K562 (cell line): ENCODE measurements at regions not wholly inside any gene's neighbourhood (a gene's known extent, or its start where the extent isn't known, plus 50 kb on each side); places are given as distances from the start of the nearest gene placed in this dataset.

Experiments
- ATAC-seq: fragments of 200-7000 bp; cut with Tn5 transposase; 3 replicates; pipeline ENCODE4 v1.9.1; 2020; ENCODE audit warnings: moderate library complexity
- BruUV-seq: library from RNA; stranded (reverse); fragments of 400-500 nt; replicated peaks from 2 replicates; lab custom pipeline; 2021; lab: Mats Ljungman, UMichigan
- CTCF ChIA-PET: fragments of 300-600 bp; formaldehyde crosslinking; extraction: SDS; loops from one replicate; lab custom pipeline; 2021; ENCODE audit warnings: low intra/inter-chr PET ratio; lab: Yijun Ruan, JAX
- POLR2A ChIA-PET: fragments of 300-600, 350-650 bp; sonication (Branson Sonifier 250); formaldehyde crosslinking; extraction: SDS; loops from one replicate; lab custom pipeline; 2021; ENCODE audit warnings: antibody characterized with exemption, inconsistent platforms; lab: Yijun Ruan, JAX
- DNase-seq, 4 experiments: peaks; one replicate each; pipeline versions ENCODE4 v3.0.0 to v3.0.0-alpha.2; 2011 to 2018; ENCODE audit warnings: low spot score in 3 of 4, mixed read lengths in 3 of 4; ENCODE audit errors: extremely low read depth in 1 of 4
- FAIRE-seq: peaks from 2 replicates; lab custom pipeline; 2011; peaks lifted over from hg19 to GRCh38; lab: Jason Lieb, UNC
- H2AFZ ChIP-seq: 2 replicates; pipeline ENCODE4 v1.6.0; 2011; ENCODE audit warnings: low read depth, low read length, control low read depth, inconsistent platforms
- H3K27ac ChIP-seq: fragments of 200-600 bp; 3 replicates; pipeline ENCODE4 v1.8.0; 2011; ENCODE audit warnings: low read depth, mild to moderate bottlenecking, control low read depth, inconsistent platforms, low read length, moderate library complexity, mixed read lengths; ENCODE audit errors: extremely low read depth
- H3K27me3 ChIP-seq, 2 experiments: fragments of 300-600 bp in 1 of 2; 2 replicates in 1 of 2; 3 replicates in 1 of 2; pipeline versions ENCODE4 v1.6.0 to v1.8.0; 2011; ENCODE audit warnings: inconsistent platforms in 2 of 2, low read length in 2 of 2, mild to moderate bottlenecking in 1 of 2, mixed read lengths in 1 of 2, moderate library complexity in 1 of 2; ENCODE audit not compliant: control insufficient read depth in 2 of 2, insufficient read depth in 2 of 2
- H3K36me3 ChIP-seq: fragments of 300-600 bp; 3 replicates; pipeline ENCODE4 v1.8.0; 2011; ENCODE audit warnings: mild to moderate bottlenecking, low read length, inconsistent platforms; ENCODE audit not compliant: control insufficient read depth, insufficient read depth
- H3K4me1 ChIP-seq, 2 experiments: fragments of 200-600 bp in 1 of 2; replicated peaks in 1 of 2; 2 replicates in 1 of 2; 3 replicates in 1 of 2; pipeline versions ENCODE4 v1.5.1 to v1.8.0; 2011; ENCODE audit warnings: inconsistent platforms in 2 of 2, low read length in 2 of 2, mild to moderate bottlenecking in 1 of 2, mixed read lengths in 1 of 2, moderate library complexity in 1 of 2; ENCODE audit not compliant: control insufficient read depth in 2 of 2, insufficient read depth in 2 of 2
- H3K4me2 ChIP-seq: 2 replicates; pipeline ENCODE4 v1.6.1; 2011; ENCODE audit warnings: low read length, control low read depth, inconsistent platforms, mixed read lengths; ENCODE audit not compliant: insufficient read depth
- H3K4me3 ChIP-seq: fragments of 200-600 bp; sonication (generic), shearing (Covaris generic); 2 replicates; pipeline ENCODE4 v1.5.1; 2016; ENCODE audit warnings: control low read depth, inconsistent platforms
- H3K79me2 ChIP-seq: fragments of 200-600 bp; 3 replicates; pipeline ENCODE4 v1.8.0; 2011; ENCODE audit warnings: low read length, inconsistent platforms; ENCODE audit not compliant: control insufficient read depth, insufficient read depth
- H3K9ac ChIP-seq, 2 experiments: 2 replicates each; pipeline versions ENCODE4 v1.6.0 to v1.6.1; 2011; ENCODE audit warnings: low read depth in 2 of 2, low read length in 2 of 2, control low read depth in 1 of 2, inconsistent platforms in 1 of 2, mild to moderate bottlenecking in 1 of 2, mixed read lengths in 1 of 2; ENCODE audit not compliant: insufficient read depth in 1 of 2
- H3K9me1 ChIP-seq: one replicate; pipeline ENCODE4 v1.6.0; 2011; ENCODE audit warnings: inconsistent platforms, mild to moderate bottlenecking, low read length, moderate library complexity; ENCODE audit not compliant: control insufficient read depth, insufficient read depth
- H3K9me3 ChIP-seq: replicated peaks from 2 replicates; pipeline ENCODE4 v1.5.1; 2011; ENCODE audit warnings: low read depth, low read length, inconsistent platforms; ENCODE audit not compliant: control insufficient read depth, insufficient read depth
- H4K20me1 ChIP-seq: replicated peaks from 2 replicates; pipeline ENCODE4 v1.6.1; 2011; ENCODE audit warnings: low read length, inconsistent platforms, mixed read lengths; ENCODE audit not compliant: control insufficient read depth, insufficient read depth
- BMI1 ChIP-seq: fragments of 150-350 bp; IDR thresholded peaks from 2 replicates; pipeline ENCODE4 v1.6.1; 2014; ENCODE audit warnings: low read length
- DDX20 ChIP-seq: fragments of 450-650 bp; IDR thresholded peaks from 2 replicates; pipeline ENCODE4 v1.6.1; 2016; ENCODE audit warnings: missing genetic modification characterization, low read depth, mild to moderate bottlenecking, missing compliant biosample characterization, moderate library complexity
- MXI1 ChIP-seq: IDR thresholded peaks from 2 replicates; pipeline ENCODE4 v1.6.1; 2011; ENCODE audit warnings: low read depth, mild to moderate bottlenecking, improper control_type of control experiment, low read length
- RAD21 ChIP-seq, 2 experiments: fragments of 250-450 bp in 1 of 2; fragments of 450-650 bp in 1 of 2; sonication (Bioruptor Pico) in 1 of 2; formaldehyde crosslinking in 1 of 2; IDR thresholded peaks in 1 of 2; conservative IDR thresholded peaks in 1 of 2; 2 replicates each; pipeline versions ENCODE4 v1.4.0 to v1.8.0; 2020 to 2022; ENCODE audit warnings: mild to moderate bottlenecking in 2 of 2, moderate library complexity in 1 of 2
- TEAD2 ChIP-seq: fragments of 450-650 bp; IDR thresholded peaks from 2 replicates; pipeline ENCODE4 v1.6.1; 2016; ENCODE audit warnings: missing genetic modification characterization, control low read depth, missing compliant biosample characterization
- XRCC5 ChIP-seq: fragments of 200-400 bp; formaldehyde crosslinking; IDR thresholded peaks from 2 replicates; pipeline ENCODE4 v1.6.1; 2017; ENCODE audit warnings: low read depth, mild to moderate bottlenecking, low read length
- ZC3H4 ChIP-seq: sonication (generic); formaldehyde crosslinking; IDR thresholded peaks from 2 replicates; pipeline ENCODE4 v1.9.0; 2021; ENCODE audit warnings: missing genetic modification reagents, borderline replicate concordance
- ZNF224 ChIP-seq: sonication (generic); formaldehyde crosslinking; IDR thresholded peaks from 2 replicates; pipeline ENCODE4 v1.8.0; 2022; ENCODE audit warnings: mild to moderate bottlenecking, missing genetic modification reagents
- WGBS: fragments of 100-300 bp; shearing (Covaris generic); methylation state at CpG from one replicate; pipeline ENCODE4 v1.1.6; 2016; ENCODE audit warnings: low coverage, mixed read lengths; ENCODE audit not compliant: insufficient coverage; ENCODE audit errors: missing lambda C conversion rate; 5-methylcytosine and 5-hydroxymethylcytosine counted together
- in situ Hi-C: fragments of 300-500 bp; cut with MboI; formaldehyde crosslinking; loops from 4 replicates; pipeline ENCODE4 v1.15.0; 2018; ENCODE audit warnings: inconsistent platforms, mixed read lengths
- intact Hi-C: fragments of 100-400 bp; cut with micrococcal nuclease; formaldehyde crosslinking; loops from 2 replicates; pipeline ENCODE4 v1.14.2; 2022
- TF ChIP-seq, protein P1 (sequence below): fragments of 250-450 bp; sonication (Bioruptor Pico); IDR thresholded peaks from 2 replicates; pipeline ENCODE4 v1.5.0; 2021; ENCODE audit warnings: mild to moderate bottlenecking, moderate library complexity
- TF ChIP-seq, protein P2 (sequence below): fragments of 450-650 bp; IDR thresholded peaks from 2 replicates; pipeline ENCODE4 v1.6.1; 2016; ENCODE audit warnings: low read depth, mild to moderate bottlenecking, moderate library complexity
- TF ChIP-seq, protein P3 (sequence below): fragments of 450-650 bp; formaldehyde crosslinking; IDR thresholded peaks from 2 replicates; pipeline ENCODE4 v1.4.0; 2020; ENCODE audit warnings: mild to moderate bottlenecking, moderate library complexity
- TF ChIP-seq, protein P4 (sequence below), 3 experiments: IDR thresholded peaks in 2 of 3; conservative IDR thresholded peaks in 1 of 3; 2 replicates each; pipeline ENCODE4 v1.5.1; 2011 to 2012; ENCODE audit warnings: low read length in 3 of 3, mild to moderate bottlenecking in 3 of 3, control low read depth in 2 of 3, improper control_type of control experiment in 1 of 3, inconsistent platforms in 1 of 3, low read depth in 1 of 3, mixed read lengths in 1 of 3, moderate library complexity in 1 of 3; ENCODE audit not compliant: insufficient read depth in 2 of 3

DNA sequence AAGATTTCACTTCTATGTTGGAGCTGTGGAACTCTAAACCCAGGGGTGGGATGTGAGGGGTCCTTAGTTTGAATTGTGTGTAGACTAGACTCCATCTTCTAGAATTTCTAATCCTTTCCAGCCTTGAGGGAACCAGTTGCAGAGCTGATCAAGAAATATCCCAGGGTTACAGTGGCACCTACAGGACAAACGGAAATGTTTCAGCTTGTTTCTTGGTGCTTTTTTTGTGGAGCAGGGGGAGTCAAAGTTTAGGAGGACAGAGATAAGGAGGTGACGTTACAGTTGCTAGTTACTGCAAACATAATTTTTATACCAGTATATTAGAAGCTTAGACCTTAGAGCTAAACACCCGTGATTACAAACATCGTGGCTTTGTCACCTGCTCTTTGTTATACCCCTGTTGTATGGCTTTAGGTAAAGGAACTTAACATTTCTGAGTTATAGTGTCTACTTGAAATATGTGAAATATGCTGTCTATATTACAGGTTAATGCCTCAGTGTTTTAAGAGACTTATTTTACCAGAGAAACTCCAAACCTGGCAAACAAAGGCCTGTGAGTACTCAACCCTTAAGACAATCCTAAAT is 84.5 kb upstream of the DYNC1I1 start (continued):
- TF ChIP-seq, protein P1, sequence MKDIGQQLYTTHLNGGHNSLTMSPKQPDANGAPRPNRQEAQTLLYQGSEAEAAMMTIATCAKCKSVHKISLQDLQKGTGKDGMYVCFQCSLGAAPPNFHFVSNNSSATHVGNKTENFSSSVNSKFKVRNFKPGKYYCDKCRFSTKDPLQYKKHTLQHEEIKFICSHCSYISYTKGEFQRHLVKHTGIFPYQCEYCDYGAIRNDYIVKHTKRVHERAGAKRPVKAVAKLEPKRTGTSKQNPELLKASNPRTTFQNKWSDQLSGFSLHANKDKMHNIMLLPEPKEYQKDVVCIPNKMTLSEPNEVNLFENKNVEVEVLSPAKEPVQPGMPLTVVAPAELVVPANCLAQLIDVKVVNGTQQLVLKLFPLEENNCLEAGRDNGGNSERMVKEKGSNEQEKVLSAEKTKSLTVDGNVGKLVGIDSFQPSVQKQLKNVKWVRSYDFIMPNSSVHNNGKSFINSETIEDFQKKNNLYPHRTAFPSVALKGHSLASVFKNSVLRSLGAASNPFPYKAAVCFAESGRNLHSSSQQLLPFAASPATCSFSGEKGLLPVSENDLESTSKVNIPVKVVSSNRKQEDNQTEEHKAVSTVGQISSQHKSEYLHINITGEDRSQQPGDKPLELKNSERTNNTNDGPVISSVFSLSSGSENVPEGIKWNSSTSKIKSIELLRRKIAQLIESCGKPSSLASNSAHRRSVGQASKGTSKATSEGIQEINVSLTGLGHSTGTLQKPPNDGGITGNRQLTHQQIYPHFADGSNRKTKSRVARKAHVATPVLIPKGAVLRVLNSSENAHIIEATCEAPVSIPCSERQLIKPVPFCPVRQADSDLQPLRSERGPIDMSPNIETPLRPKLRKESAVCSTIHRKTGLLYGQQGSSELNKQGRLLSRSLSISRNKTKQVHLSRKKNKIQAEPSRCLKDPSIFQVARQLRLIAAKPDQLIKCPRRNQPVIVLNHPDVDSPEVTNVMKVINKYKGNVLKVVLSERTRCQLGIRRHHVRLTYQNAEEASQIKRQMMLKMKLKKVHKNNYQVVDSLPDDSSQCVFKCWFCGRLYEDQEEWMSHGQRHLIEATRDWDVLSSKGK (CRISPR knock-in tag), result no peak
- TF ChIP-seq, protein P2, sequence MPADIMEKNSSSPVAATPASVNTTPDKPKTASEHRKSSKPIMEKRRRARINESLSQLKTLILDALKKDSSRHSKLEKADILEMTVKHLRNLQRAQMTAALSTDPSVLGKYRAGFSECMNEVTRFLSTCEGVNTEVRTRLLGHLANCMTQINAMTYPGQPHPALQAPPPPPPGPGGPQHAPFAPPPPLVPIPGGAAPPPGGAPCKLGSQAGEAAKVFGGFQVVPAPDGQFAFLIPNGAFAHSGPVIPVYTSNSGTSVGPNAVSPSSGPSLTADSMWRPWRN, result no peak
- TF ChIP-seq DDX20 (no peak), MXI1 (no peak)

DNA sequence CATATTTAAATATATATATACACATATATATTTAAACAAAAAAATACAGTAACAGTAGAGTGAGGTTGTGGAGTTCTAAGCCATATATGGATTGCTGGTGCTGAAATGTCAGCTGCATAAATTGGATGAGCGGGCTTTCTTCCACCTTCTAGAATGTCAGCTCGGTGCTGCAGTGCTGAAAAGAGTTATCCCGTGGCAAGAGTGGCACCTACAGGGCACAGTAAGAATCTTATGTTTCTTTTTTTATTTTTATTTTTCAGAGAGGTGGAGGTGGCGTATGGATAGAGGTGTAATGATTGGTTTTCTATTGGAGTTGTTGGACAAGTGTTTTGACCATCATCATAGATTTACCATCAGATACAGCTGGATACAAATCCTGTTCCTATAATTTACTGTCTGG is 86.2 kb upstream of the DYNC1I1 start:
- in situ Hi-C loops (no loop called here), intact Hi-C loops (loop anchor here (2.0 kb wide), 1 partner anchor 159 kb away; no protein-coding TSS in a partner anchor)
- Histone ChIP-seq H3K4me3 (no peak overlapping the region), H3K9ac (no peak overlapping the region), H3K9me1 (no peaks in the 10 kb centered on the region), H3K79me2 (no peaks in the 10 kb centered on the region), H3K4me2 (no peak overlapping the region), H4K20me1 (no peaks in the 10 kb centered on the region), H3K27ac (no peak overlapping the region), H3K27me3 (no peaks in the 10 kb centered on the region), H3K9me3 (no peaks in the 10 kb centered on the region), H3K4me1 (no peaks in the 10 kb centered on the region), H3K36me3 (no peaks in the 10 kb centered on the region), H2AFZ (no peak overlapping the region)
- FAIRE-seq (no peak), DNase-seq (peak in 1 of 4 experiments; percentile 19), ATAC-seq (peak; percentile 33)
- no TSS peak for BruUV-seq
- 4% methylated on average over 4 of the region's 4 CpGs for WGBS
- ChIA-PET POLR2A (interaction anchor here (1.4 kb wide), 1 partner anchor 150 kb away, joined by 3 read pairs; no protein-coding TSS in a partner anchor), CTCF (interaction anchor here (0.5 to 4.5 kb wide), 6 partner anchors 9 to 252 kb away, joined by 3 to 39 read pairs (median 6); no protein-coding TSS in a partner anchor)
- no peak for TF ChIP-seq ZC3H4
- TF ChIP-seq BMI1, result no peak
- no peak for TF ChIP-seq ZNF224 (CRISPR knock-in tag)
- TF ChIP-seq XRCC5, result no peak
- TF ChIP-seq RAD21 (CRISPR knock-in tag; conservative IDR thresholded peaks at IDR 0.05 in 1 of 2, IDR thresholded peaks at IDR 0.05 in 1 of 2), result peak; percentile 61 to 72
- TF ChIP-seq, protein P3, sequence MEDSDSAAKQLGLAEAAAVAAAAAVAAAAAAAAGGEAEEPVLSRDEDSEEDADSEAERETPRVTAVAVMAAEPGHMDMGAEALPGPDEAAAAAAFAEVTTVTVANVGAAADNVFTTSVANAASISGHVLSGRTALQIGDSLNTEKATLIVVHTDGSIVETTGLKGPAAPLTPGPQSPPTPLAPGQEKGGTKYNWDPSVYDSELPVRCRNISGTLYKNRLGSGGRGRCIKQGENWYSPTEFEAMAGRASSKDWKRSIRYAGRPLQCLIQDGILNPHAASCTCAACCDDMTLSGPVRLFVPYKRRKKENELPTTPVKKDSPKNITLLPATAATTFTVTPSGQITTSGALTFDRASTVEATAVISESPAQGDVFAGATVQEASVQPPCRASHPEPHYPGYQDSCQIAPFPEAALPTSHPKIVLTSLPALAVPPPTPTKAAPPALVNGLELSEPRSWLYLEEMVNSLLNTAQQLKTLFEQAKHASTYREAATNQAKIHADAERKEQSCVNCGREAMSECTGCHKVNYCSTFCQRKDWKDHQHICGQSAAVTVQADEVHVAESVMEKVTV (CRISPR knock-in tag), result 0 out of 2 replicates have a peak, but pooled peaks have one; percentile 29
- TF ChIP-seq TEAD2, result no peak
- TF ChIP-seq, protein P4, sequence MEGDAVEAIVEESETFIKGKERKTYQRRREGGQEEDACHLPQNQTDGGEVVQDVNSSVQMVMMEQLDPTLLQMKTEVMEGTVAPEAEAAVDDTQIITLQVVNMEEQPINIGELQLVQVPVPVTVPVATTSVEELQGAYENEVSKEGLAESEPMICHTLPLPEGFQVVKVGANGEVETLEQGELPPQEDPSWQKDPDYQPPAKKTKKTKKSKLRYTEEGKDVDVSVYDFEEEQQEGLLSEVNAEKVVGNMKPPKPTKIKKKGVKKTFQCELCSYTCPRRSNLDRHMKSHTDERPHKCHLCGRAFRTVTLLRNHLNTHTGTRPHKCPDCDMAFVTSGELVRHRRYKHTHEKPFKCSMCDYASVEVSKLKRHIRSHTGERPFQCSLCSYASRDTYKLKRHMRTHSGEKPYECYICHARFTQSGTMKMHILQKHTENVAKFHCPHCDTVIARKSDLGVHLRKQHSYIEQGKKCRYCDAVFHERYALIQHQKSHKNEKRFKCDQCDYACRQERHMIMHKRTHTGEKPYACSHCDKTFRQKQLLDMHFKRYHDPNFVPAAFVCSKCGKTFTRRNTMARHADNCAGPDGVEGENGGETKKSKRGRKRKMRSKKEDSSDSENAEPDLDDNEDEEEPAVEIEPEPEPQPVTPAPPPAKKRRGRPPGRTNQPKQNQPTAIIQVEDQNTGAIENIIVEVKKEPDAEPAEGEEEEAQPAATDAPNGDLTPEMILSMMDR (IDR thresholded peaks at IDR 0.05 in 2 of 3, conservative IDR thresholded peaks at IDR 0.05 in 1 of 3; ENCODE audit: insufficient read depth in 2 of 3, low read depth in 1 of 3, low read length in 3 of 3), result peak; percentile 25 to 51 (median 26); a peak in 4 of 6 replicates
